ENCODE measurements at regions not wholly inside any gene's neighbourhood (a gene's known extent, or its start where the extent isn't known, plus 50 kb on each side); places are given as distances from the start of the nearest gene placed in this dataset.
"Not testable (repeated sequence)": the region's sequence is repeated elsewhere in the genome, so short reads cannot be mapped to it uniquely, and the experiment has no call there.

DNA sequence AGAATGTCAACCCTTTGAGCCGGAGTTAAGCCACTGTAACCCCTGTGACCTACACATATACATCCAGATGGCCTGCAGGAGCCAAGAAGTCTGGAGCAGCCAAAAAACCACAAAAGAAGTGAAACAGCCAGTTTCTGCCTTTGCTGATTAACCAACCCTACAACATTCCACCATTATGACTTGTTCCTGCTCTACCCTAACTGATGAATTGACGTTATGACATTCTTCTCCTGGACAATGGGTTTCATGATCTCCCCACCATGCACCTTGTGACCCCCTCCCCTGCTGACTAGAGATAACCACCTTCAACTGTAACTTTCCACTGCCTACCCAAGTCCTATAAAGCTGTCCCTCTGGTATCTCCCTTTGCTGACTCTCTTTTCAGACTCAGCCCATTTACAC lies 216.3 kb upstream of the DUSP10 start:
- TF ChIP-seq L3MBTL2 (conservative IDR thresholded peaks at IDR 0.05); SP1 (IDR thresholded peaks at IDR 0.05); FOXK2 (IDR thresholded peaks at IDR 0.05): not testable (repeated sequence)
